ENCODE measurements at regions not wholly inside any gene's neighbourhood (a gene's known extent, or its start where the extent isn't known, plus 50 kb on each side); places are given as distances from the start of the nearest gene placed in this dataset.
A peak's percentile ranks its signal among the peaks of the same experiment; 100 is the strongest.
"Not testable (repeated sequence)": the region's sequence is repeated elsewhere in the genome, so short reads cannot be mapped to it uniquely, and the experiment has no call there.

- DNase-seq (ENCODE audit: low read depth in 2 of 2) = peak; percentile 46 to 47
These were observed 164.0 kb downstream of the LAT start for GRCh38 chr16:29148867-29149272.

- DNase-seq (ENCODE audit: low read depth in 2 of 2) = no peak
These were observed 163.4 kb downstream of the LAT start for GRCh38 chr16:29148131-29148691.

GRCh38 chr16:29147710-29148109 lies 162.9 kb downstream of the LAT start:
- not testable (repeated sequence) for DNase-seq (ENCODE audit: low read depth in 2 of 2)

GRCh38 chr16:29146808-29147643 lies 162.2 kb downstream of the LAT start:
- not testable (repeated sequence) for DNase-seq (ENCODE audit: low read depth in 2 of 2)

- no peak for DNase-seq (ENCODE audit: low read depth in 2 of 2)
These were observed 161.4 kb downstream of the LAT start for GRCh38 chr16:29146266-29146665.

- DNase-seq (ENCODE audit: low read depth in 2 of 2) = not testable (repeated sequence)
These were observed 160.8 kb downstream of the LAT start for GRCh38 chr16:29145486-29146225.

GRCh38 chr16:29145086-29145485 lies 160.2 kb downstream of the LAT start:
- not testable (repeated sequence) for DNase-seq (ENCODE audit: low read depth in 2 of 2)

- not testable (repeated sequence) for DNase-seq (ENCODE audit: low read depth in 2 of 2)
These were observed 159.8 kb downstream of the LAT start for GRCh38 chr16:29144669-29145062.

GRCh38 chr16:29143739-29144668 lies 159.2 kb downstream of the LAT start:
- not testable (repeated sequence) for DNase-seq (ENCODE audit: low read depth in 2 of 2)

GRCh38 chr16:29142506-29142905 lies 157.7 kb downstream of the LAT start:
- not testable (repeated sequence) for DNase-seq (ENCODE audit: low read depth in 2 of 2)

GRCh38 chr16:29141586-29142324 lies 156.9 kb downstream of the LAT start:
- no peak for DNase-seq (ENCODE audit: low read depth in 2 of 2)

- not testable (repeated sequence) for DNase-seq (ENCODE audit: low read depth in 2 of 2)
These were observed 156.3 kb downstream of the LAT start for GRCh38 chr16:29141121-29141520.

GRCh38 chr16:29139901-29140855 lies 155.3 kb downstream of the LAT start:
- not testable (repeated sequence) for DNase-seq (ENCODE audit: low read depth in 2 of 2)

GRCh38 chr16:29139261-29139802 lies 154.5 kb downstream of the LAT start:
- no peak for DNase-seq (ENCODE audit: low read depth in 2 of 2)

- not testable (repeated sequence) for DNase-seq (ENCODE audit: low read depth in 2 of 2)
These were observed 153.8 kb downstream of the LAT start for GRCh38 chr16:29138698-29139097.

GRCh38 chr16:29137894-29138662 lies 153.2 kb downstream of the LAT start:
- not testable (repeated sequence) for DNase-seq (ENCODE audit: low read depth in 2 of 2)

- DNase-seq (ENCODE audit: low read depth in 2 of 2) = not testable (repeated sequence)
These were observed 152.6 kb downstream of the LAT start for GRCh38 chr16:29137461-29137860.

GRCh38 chr16:29136916-29137315 lies 152.1 kb downstream of the LAT start:
- DNase-seq (ENCODE audit: low read depth in 2 of 2) = not testable (repeated sequence)
